ENCODE measurements at regions not wholly inside any gene's neighbourhood (a gene's known extent, or its start where the extent isn't known, plus 50 kb on each side); places are given as distances from the start of the nearest gene placed in this dataset.

GRCh38 chr3:182668541-182668940 lies 124.8 kb upstream of the ATP11B start:
- Histone ChIP-seq H3K4me3 (ENCODE audit: low read length) (no peak overlapping the region), H3K36me3 (ENCODE audit: control insufficient read depth, low read length) (no peaks in the 10 kb centered on the region), H3K27ac (ENCODE audit: low read depth, low read length) (no peak overlapping the region), H3K79me2 (ENCODE audit: control insufficient read depth, low read length) (no peaks in the 10 kb centered on the region), H3K4me1 (ENCODE audit: control insufficient read depth, low read length) (no peaks in the 10 kb centered on the region), H3K27me3 (ENCODE audit: control insufficient read depth, low read length) (peaks cover 18% of the 10 kb centered on the region), H4K20me1 (ENCODE audit: control insufficient read depth, insufficient read depth, low read depth, low read length) (no peaks in the 10 kb centered on the region), H3K9me3 (ENCODE audit: control insufficient read depth, insufficient read depth, low read length) (no peaks in the 10 kb centered on the region), H3K9me2 (replicated peaks; ENCODE audit: control insufficient read depth, low read length) (no peaks in the 10 kb centered on the region), H3K4me2 (ENCODE audit: low read length) (no peak overlapping the region), H3F3A (ENCODE audit: control insufficient read depth, insufficient read depth) (no peaks in the 10 kb centered on the region)
- TF ChIP-seq CTCF (IDR thresholded peaks at IDR 0.05; ENCODE audit: low read depth, low read length, poor library complexity, severe bottlenecking) (no peak), EZH2phosphoT487 (IDR thresholded peaks at IDR 0.05; ENCODE audit: borderline replicate concordance, low read length) (no peak)

- H3K4me1 ChIP-seq (ENCODE audit: control insufficient read depth, low read length), result no peaks in the 10 kb centered on the region
- no peaks in the 10 kb centered on the region for H3K9me3 ChIP-seq (ENCODE audit: control insufficient read depth, insufficient read depth, low read length)
- H3K4me2 ChIP-seq (ENCODE audit: low read length), result no peak overlapping the region
- H4K20me1 ChIP-seq (ENCODE audit: control insufficient read depth, insufficient read depth, low read depth, low read length), result no peaks in the 10 kb centered on the region
- no peaks in the 10 kb centered on the region for H3K9me2 ChIP-seq (replicated peaks; ENCODE audit: control insufficient read depth, low read length)
- H3F3A ChIP-seq (ENCODE audit: control insufficient read depth, insufficient read depth), result no peaks in the 10 kb centered on the region
- no peak overlapping the region for H3K4me3 ChIP-seq (ENCODE audit: low read length)
- no peaks in the 10 kb centered on the region for H3K36me3 ChIP-seq (ENCODE audit: control insufficient read depth, low read length)
- H3K27ac ChIP-seq (ENCODE audit: low read depth, low read length), result no peak overlapping the region
- no peaks in the 10 kb centered on the region for H3K79me2 ChIP-seq (ENCODE audit: control insufficient read depth, low read length)
- no peak for TF ChIP-seq EZH2phosphoT487 (IDR thresholded peaks at IDR 0.05; ENCODE audit: borderline replicate concordance, low read length)
- no peak for TF ChIP-seq CTCF (IDR thresholded peaks at IDR 0.05; ENCODE audit: low read depth, low read length, poor library complexity, severe bottlenecking)
- peaks cover 18% of the 10 kb centered on the region for H3K27me3 ChIP-seq (ENCODE audit: control insufficient read depth, low read length)
Observed at GRCh38 chr3:182668974-182669373, 124.3 kb upstream of the ATP11B start.

- Histone ChIP-seq H3K27ac (ENCODE audit: low read depth, low read length) (no peak overlapping the region), H3K9me3 (ENCODE audit: control insufficient read depth, insufficient read depth, low read length) (no peaks in the 10 kb centered on the region), H3F3A (ENCODE audit: control insufficient read depth, insufficient read depth) (no peaks in the 10 kb centered on the region), H4K20me1 (ENCODE audit: control insufficient read depth, insufficient read depth, low read depth, low read length) (no peaks in the 10 kb centered on the region), H3K4me1 (ENCODE audit: control insufficient read depth, low read length) (no peaks in the 10 kb centered on the region), H3K36me3 (ENCODE audit: control insufficient read depth, low read length) (no peaks in the 10 kb centered on the region), H3K27me3 (ENCODE audit: control insufficient read depth, low read length) (peaks cover 21% of the 10 kb centered on the region), H3K4me3 (ENCODE audit: low read length) (no peak overlapping the region), H3K79me2 (ENCODE audit: control insufficient read depth, low read length) (no peaks in the 10 kb centered on the region), H3K9me2 (replicated peaks; ENCODE audit: control insufficient read depth, low read length) (no peaks in the 10 kb centered on the region), H3K4me2 (ENCODE audit: low read length) (no peak overlapping the region)
- TF ChIP-seq CTCF (IDR thresholded peaks at IDR 0.05; ENCODE audit: low read depth, low read length, poor library complexity, severe bottlenecking) (no peak), EZH2phosphoT487 (IDR thresholded peaks at IDR 0.05; ENCODE audit: borderline replicate concordance, low read length) (no peak)
Observed at GRCh38 chr3:182671541-182671940, 121.8 kb upstream of the ATP11B start.

- no peaks in the 10 kb centered on the region for H3F3A ChIP-seq (ENCODE audit: control insufficient read depth, insufficient read depth)
- H3K4me1 ChIP-seq (ENCODE audit: control insufficient read depth, low read length), result no peaks in the 10 kb centered on the region
- peaks cover 21% of the 10 kb centered on the region for H3K27me3 ChIP-seq (ENCODE audit: control insufficient read depth, low read length)
- no peaks in the 10 kb centered on the region for H3K9me2 ChIP-seq (replicated peaks; ENCODE audit: control insufficient read depth, low read length)
- no peaks in the 10 kb centered on the region for H3K79me2 ChIP-seq (ENCODE audit: control insufficient read depth, low read length)
- no peak overlapping the region for H3K4me2 ChIP-seq (ENCODE audit: low read length)
- no peaks in the 10 kb centered on the region for H3K9me3 ChIP-seq (ENCODE audit: control insufficient read depth, insufficient read depth, low read length)
- H3K4me3 ChIP-seq (ENCODE audit: low read length), result no peak overlapping the region
- H3K36me3 ChIP-seq (ENCODE audit: control insufficient read depth, low read length), result no peaks in the 10 kb centered on the region
- no peaks in the 10 kb centered on the region for H4K20me1 ChIP-seq (ENCODE audit: control insufficient read depth, insufficient read depth, low read depth, low read length)
- TF ChIP-seq CTCF (IDR thresholded peaks at IDR 0.05; ENCODE audit: low read depth, low read length, poor library complexity, severe bottlenecking) (no peak), EZH2phosphoT487 (IDR thresholded peaks at IDR 0.05; ENCODE audit: borderline replicate concordance, low read length) (no peak)
- no peak overlapping the region for H3K27ac ChIP-seq (ENCODE audit: low read depth, low read length)
Observed at GRCh38 chr3:182671942-182672341, 121.4 kb upstream of the ATP11B start.
